HG02610 (cell line): ENCODE measurements at regions not wholly inside any gene's neighbourhood (a gene's known extent, or its start where the extent isn't known, plus 50 kb on each side); places are given as distances from the start of the nearest gene placed in this dataset.

Experiments used
- ATAC-seq: cut with Tn5 transposase; IDR thresholded peaks from one replicate; pipeline ENCODE4 v1.9.1; 2021; ENCODE audit warnings: mild to moderate bottlenecking, moderate library complexity; ENCODE audit not compliant: unreplicated experiment

GRCh38 chr1:29754573-29755375 lies 518.5 kb downstream of the PTPRU start:
- ATAC-seq: no peak

GRCh38 chr1:29753771-29754572 lies 517.6 kb downstream of the PTPRU start:
- ATAC-seq: no peak

- no peak for ATAC-seq
Measured at GRCh38 chr1:29753244-29753643, 516.9 kb downstream of the PTPRU start.

GRCh38 chr1:29752141-29752540 lies 515.8 kb downstream of the PTPRU start:
- no peak for ATAC-seq

DNA sequence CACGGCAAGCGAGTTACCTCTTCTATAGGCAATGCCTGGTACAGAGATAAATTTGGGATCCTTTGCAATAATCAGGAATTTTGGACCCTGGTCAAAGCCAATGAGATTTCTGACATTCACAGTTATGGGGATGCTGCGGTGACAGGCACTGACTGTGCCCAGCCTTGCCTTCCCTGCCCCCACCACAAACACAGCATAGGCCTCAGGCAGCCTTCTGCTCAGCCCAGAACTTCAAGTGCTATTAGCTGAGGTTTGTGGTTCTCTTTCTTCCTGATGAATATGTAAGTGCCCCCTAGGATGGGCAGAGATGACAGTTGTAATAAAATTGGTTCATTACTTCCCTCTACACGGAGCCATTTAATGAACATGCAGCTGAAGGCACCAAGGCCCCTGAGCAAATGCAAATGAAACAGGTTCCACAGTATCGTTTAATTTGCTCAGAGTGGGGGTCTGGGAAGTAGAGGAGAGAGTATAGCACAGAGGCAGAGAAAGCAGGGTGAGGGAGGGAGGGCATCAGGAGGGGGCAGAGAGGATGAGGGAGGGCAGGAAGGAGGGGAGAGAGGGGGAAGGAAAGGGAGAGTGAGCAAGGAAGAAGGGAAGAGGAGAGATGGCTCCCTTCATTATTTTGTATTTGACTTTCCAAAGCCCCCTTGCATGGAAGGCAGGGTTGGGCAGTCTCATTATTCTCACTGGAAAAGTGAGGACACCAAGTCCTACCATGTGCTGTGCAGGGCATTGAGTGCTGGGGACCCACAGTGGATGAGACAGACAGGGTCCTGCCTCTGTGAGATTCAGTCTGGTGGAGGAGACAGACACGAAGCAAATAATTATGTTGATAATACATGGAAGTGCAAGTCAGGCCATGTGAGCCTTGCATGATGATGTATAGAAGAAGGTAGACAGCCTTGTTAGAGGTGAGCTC lies 513.0 kb downstream of the PTPRU start:
- no peak for ATAC-seq

DNA sequence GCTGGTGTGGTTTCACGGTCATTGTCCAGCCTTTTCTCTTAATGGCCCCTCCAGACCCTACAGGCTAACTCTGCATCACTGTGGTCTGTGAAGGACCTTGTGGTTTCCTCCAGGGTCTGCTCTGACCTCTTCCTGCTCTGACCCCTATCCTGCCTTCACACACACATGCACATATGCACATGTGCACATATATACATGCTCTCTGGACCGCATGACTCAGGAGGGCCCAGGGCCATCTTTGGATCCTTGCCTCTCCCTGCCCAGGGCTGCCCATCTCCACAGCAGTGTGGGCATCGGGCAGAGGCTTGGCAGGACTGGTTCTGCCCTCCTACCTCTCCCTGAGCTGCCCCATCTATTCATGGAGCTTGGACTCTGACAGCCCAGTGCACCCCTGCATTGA lies 510.9 kb downstream of the PTPRU start:
- ATAC-seq: no peak

DNA sequence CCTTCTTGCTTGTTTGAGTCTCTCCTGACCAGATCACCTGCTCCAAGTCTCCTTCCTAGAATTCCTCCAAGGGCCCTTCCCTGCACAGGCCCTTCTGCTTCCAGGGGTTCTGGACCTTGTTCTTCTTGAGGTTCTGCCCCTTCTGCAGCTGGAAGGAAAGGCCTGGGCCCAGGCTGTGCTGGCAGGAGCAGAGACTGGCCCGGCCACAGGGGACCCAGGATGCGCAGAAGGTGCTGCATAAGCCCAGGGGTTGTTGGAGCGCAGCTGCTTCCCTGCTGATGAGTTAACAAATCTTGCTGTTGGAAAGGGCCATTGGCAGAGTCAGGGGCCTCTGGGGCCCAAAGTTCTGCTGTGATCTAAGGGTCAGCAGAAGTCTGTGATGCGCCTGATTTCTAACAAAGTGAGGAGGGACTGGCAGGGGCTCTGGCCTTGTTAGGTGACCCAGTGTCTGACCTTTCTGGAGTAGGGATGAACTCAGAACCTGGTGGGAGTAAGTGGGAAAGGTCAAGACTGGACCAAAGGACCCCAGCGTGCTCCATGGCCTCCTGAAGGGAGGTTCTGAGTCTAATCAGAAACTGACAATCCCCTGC lies 509.8 kb downstream of the PTPRU start:
- no peak for ATAC-seq

- ATAC-seq: no peak
Measured at GRCh38 chr1:29744684-29745490, 508.6 kb downstream of the PTPRU start.

GRCh38 chr1:29743931-29744330 lies 507.6 kb downstream of the PTPRU start:
- ATAC-seq: no peak

DNA sequence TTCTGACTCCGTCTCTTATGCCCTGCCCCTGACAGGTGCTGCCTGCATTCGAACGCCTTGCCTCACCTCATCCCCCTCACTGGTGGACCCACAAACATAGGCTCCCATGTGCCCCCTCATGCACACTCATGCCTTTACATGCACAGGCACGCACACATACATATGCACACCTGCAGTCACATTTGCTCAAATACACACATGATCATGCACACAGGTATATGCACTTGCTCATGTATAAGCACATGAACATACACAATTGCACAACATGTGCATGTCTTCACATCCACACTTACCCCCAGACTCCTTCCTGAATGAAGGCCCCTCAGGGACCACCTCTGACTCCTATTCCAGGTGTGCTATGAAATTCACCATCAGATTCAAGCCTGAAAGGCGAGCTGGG lies 506.9 kb downstream of the PTPRU start:
- ATAC-seq: no peak

DNA sequence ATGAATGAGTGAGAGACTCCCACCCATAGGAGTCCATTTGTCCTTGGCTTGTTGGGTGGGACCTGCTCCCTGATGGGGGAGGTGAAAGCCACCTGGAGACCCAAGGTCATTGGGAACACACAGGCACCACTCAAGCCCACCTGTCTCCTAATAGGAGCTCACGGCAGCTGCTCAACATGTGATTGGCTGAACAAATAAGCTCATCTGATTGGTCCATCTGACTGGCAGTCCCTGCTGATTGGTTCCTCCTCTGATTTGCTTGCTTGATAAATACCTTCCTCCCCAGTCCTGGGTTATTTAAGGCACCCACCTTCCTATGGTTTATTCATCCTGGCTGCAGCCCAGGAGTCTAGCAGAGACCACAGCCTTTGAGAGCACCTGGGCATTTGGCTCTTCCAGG lies 502.9 kb downstream of the PTPRU start:
- no peak for ATAC-seq

DNA sequence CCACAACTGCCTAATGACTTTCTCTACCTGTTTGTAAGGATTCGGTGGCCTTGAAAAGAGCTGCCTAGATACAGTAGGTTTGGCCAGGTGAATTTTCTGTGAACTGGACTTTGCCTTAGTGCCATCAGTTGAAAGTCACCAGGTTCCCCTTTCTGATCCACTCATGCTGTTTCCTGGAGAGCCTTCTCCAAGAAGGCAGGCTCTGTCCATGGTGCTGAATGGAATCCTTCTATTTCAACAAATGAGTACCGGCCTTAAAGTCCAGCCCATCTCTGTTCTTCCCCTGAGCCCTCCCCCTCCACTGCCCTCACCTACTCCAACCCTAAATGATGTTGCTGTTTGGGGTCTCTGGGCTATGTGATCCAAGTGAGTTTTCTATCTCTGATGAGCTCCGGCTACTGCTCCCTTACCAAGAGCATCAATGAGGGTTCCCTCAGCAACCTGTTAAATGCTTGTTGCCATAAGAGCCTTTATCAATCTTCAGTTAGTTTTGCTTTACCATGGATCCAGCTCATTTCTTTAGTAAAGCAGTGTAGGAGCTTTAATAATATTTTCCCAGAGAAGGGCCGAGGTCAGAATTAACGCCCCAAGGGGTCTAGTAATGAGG lies 500.4 kb downstream of the PTPRU start:
- ATAC-seq: no peak

DNA sequence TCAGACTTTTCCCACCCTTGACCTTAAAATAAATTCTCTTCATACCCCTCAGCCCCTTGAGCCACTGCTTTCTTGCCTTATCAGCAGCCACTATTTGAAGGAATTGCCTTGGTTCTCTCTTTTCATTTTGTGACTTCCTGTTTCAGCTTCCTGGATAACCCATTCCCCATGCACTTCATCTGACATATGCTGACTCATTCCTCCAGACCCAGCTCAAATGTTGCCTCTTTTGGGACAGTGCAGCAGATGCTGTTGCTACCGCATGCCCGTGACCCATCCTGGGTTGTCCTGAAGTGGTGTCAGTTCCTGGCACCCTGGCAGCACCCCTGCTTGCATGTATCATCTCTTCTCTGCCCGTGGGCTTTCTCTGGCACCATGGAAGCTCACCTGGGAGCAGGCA lies 496.1 kb downstream of the PTPRU start:
- no peak for ATAC-seq

DNA sequence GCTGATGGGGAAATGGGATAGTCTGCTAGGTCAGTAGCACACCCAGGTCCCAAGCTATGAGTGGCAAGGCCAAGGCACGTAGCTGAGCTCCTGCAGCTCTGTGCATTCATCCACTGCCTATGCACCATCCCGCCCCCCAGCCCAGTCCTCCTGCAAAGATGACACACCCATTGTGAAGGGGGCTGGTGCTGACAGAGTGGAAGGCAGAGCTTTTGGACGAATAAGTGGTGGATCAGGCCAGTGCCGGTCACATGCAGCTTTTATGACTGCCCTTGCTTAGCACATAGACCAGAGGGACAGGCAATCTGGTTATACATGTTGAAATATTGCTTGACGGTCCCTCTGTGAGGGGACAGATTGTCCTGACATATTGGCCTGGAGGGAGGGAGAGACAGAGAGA lies 494.3 kb downstream of the PTPRU start:
- no peak for ATAC-seq

DNA sequence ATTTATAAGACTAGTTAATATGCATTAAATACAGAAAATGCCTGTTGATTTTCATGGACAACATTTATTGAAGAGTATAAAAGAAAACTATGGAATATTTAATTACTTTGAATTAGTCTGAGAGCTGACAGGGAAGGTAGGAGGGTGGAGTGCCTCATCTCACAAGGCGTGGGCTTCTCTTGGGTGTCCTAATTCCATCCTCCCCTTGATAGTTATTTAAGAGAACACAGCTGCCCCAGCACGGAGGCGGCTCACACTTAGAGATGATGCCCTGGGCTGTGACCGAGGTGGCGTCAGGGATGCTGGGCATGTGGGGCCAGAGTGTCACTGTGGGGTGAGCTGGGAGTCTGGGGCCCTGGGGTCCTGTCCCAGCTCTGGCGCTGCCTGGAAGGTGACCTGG lies 493.0 kb downstream of the PTPRU start:
- ATAC-seq: no peak

DNA sequence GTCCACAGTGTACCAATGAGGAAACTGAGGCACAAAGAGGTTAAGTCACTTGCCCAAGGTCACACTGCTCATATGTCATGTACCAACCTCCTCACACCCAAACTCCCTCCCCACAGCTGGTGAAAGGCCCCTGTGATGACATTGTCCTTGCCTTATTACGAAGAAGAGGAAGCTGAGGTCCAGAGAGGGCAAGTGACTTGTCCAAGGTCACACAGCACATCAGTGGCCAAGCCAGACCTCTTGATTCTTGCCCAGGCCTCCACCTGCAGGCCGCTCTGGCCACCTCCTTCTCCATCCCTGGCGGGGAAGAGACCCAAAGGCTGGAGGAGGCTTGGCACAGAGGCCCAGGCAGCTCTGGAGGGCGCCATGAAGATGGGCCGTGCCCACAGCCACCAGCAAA lies 492.4 kb downstream of the PTPRU start:
- ATAC-seq: no peak

DNA sequence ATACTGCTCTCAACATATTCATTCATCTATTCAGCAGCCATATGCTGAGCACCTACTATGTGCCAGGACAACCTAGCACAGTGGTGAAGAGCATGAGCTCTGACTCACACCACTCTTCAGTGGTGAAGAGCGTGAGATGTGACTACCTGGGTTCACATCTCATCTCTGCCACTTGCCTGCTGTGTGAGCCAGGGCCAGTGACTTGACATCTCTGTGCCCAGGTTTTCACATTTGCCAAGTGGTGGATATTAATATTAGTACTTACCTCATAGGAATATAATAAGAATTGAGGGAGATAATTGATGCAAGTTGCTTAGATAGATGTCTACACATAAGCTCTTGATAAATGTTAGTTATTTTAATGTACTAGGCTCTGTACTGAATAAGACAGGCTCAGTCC lies 488.9 kb downstream of the PTPRU start:
- no peak for ATAC-seq

- no peak for ATAC-seq
Measured at GRCh38 chr1:29722598-29722997, 486.3 kb downstream of the PTPRU start.

GRCh38 chr1:29719253-29719652 lies 482.9 kb downstream of the PTPRU start:
- ATAC-seq: no peak

DNA sequence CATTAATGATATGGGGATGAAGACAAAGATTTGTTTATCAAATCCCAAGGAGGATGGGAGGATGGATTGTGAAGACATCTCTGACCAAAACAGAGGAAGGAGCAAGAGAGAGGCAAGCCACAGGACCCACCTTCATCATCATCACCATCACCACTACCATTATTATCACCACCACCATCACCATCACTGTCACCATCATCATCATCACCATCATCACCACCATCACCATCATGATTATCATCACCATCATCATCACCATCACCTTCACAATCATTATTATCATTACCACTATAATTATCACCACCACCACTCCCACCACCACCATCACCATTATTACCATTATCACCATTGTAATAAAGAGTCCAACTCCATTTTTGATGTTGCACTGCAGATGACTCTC lies 482.5 kb downstream of the PTPRU start:
- no peak for ATAC-seq
